ENCODE measurements at regions not wholly inside any gene's neighbourhood (a gene's known extent, or its start where the extent isn't known, plus 50 kb on each side); places are given as distances from the start of the nearest gene placed in this dataset.

- H3K79me1 ChIP-seq (ENCODE audit: insufficient read depth, low read depth, low read length, poor library complexity, severe bottlenecking): no peaks in the 10 kb centered on the region
- no peak overlapping the region for H3K4me2 ChIP-seq (ENCODE audit: insufficient read depth, insufficient read length, low read length)
- H3T11ph ChIP-seq (ENCODE audit: low read length): no peak overlapping the region
- H3K9ac ChIP-seq (ENCODE audit: extremely low read depth, insufficient read length, low read length): no peak overlapping the region
- DNase-seq: no peak
- H4K8ac ChIP-seq (replicated peaks; ENCODE audit: insufficient read length, low read depth, low read length): no peak overlapping the region
- H3K18ac ChIP-seq (ENCODE audit: insufficient read length, low read depth, low read length): no peak overlapping the region
- H3K27me3 ChIP-seq (ENCODE audit: insufficient read depth, low read length): no peaks in the 10 kb centered on the region
- Mint-ChIP-seq H3K4me1 (no peaks in the 10 kb centered on the region), H3K36me3 (ENCODE audit: insufficient read depth in 1 of 3, low read depth in 3 of 3) (no peaks in the 10 kb centered on the region), H3K9me3 (no peaks in the 10 kb centered on the region), H3K27ac (no peak overlapping the region), H3K4me3 (no peak overlapping the region), H3K27me3 (ENCODE audit: low read depth) (no peaks in the 10 kb centered on the region)
- H4K91ac ChIP-seq (ENCODE audit: insufficient read length, low read depth, low read length): no peak overlapping the region
- no peaks in the 10 kb centered on the region for H3K4me1 ChIP-seq (ENCODE audit: insufficient read depth, low read length)
- no peaks in the 10 kb centered on the region for H3K9me3 ChIP-seq (ENCODE audit: control insufficient read depth, low read depth, low read length)
- no peaks in the 10 kb centered on the region for H3K79me2 ChIP-seq (ENCODE audit: insufficient read depth, low read length)
- H2BK20ac ChIP-seq (ENCODE audit: low read depth, low read length, poor library complexity, severe bottlenecking): no peak overlapping the region
- no peak overlapping the region for H3K14ac ChIP-seq (ENCODE audit: insufficient read depth, low read length)
- no peak overlapping the region for H3K23ac ChIP-seq (ENCODE audit: insufficient read length, low read depth, low read length)
- no peak overlapping the region for H2BK120ac ChIP-seq (ENCODE audit: low read depth, low read length, poor library complexity, severe bottlenecking)
- H3K27ac ChIP-seq (ENCODE audit: insufficient read length, low read depth, low read length): no peak overlapping the region
- TF ChIP-seq CTCF (conservative IDR thresholded peaks at IDR 0.05): no peak
- no peak overlapping the region for H2BK12ac ChIP-seq (ENCODE audit: insufficient read length, low read depth, low read length)
- no peak overlapping the region for H3K56ac ChIP-seq (ENCODE audit: insufficient read length, low read depth, low read length)
- H2BK15ac ChIP-seq (ENCODE audit: low read depth, low read length): no peak overlapping the region
- H4K20me1 ChIP-seq (ENCODE audit: control insufficient read depth, insufficient read depth, insufficient read length): no peaks in the 10 kb centered on the region
- no peak overlapping the region for H4K5ac ChIP-seq (ENCODE audit: insufficient read length, low read depth, low read length)
- no peaks in the 10 kb centered on the region for H3K23me2 ChIP-seq (ENCODE audit: insufficient read length, low read depth, low read length, poor library complexity, severe bottlenecking)
- H2AFZ ChIP-seq (ENCODE audit: low read length): no peak overlapping the region
- H3K4ac ChIP-seq (ENCODE audit: low read depth, low read length): no peak overlapping the region
- H2AK5ac ChIP-seq (ENCODE audit: insufficient read length, low read length): no peak overlapping the region
- H2BK5ac ChIP-seq (ENCODE audit: insufficient read length, low read length): no peak overlapping the region
Measured at GRCh38 chr21:15330872-15331271, 266.1 kb upstream of the NRIP1 start.
